ENCODE measurements at regions not wholly inside any gene's neighbourhood (a gene's known extent, or its start where the extent isn't known, plus 50 kb on each side); places are given as distances from the start of the nearest gene placed in this dataset.

- no peak for TF ChIP-seq CTCF (conservative IDR thresholded peaks at IDR 0.05 in 1 of 2, IDR thresholded peaks at IDR 0.05 in 1 of 2; ENCODE audit: extremely low read depth in 1 of 2, insufficient read depth in 1 of 2, low read depth in 1 of 2, low read length in 2 of 2)
- TF ChIP-seq EZH2 (IDR thresholded peaks at IDR 0.05; ENCODE audit: borderline replicate concordance, low read length), result no peak
Measured at GRCh38 chr15:57890878-57891277, 174.6 kb downstream of the ALDH1A2 start.
